PFSK-1 (cell line): ENCODE measurements at regions not wholly inside any gene's neighbourhood (a gene's known extent, or its start where the extent isn't known, plus 50 kb on each side); places are given as distances from the start of the nearest gene placed in this dataset.
A peak's percentile ranks its signal among the peaks of the same experiment; 100 is the strongest.

Experiments used
- FOXP2 ChIP-seq: optimal IDR thresholded peaks from 2 replicates; pipeline ENCODE3; 2011; ENCODE audit warnings: borderline replicate concordance, control low read depth, inconsistent platforms; ENCODE audit not compliant: insufficient read depth; ENCODE audit errors: extremely low read length, extremely low read depth
- POLR2AphosphoS5 ChIP-seq: IDR thresholded peaks from 2 replicates; pipeline ENCODE4 v1.6.1; 2012; ENCODE audit warnings: low read depth, mild to moderate bottlenecking, control low read depth, low read length, moderate library complexity
- REST ChIP-seq, 2 experiments: IDR thresholded peaks; 2 replicates each; pipeline versions ENCODE4 v1.6.1 to v1.8.0; 2011 to 2012; ENCODE audit warnings: low read depth in 2 of 2, low read length in 2 of 2, control low read depth in 1 of 2, inconsistent platforms in 1 of 2, mild to moderate bottlenecking in 1 of 2, moderate library complexity in 1 of 2; ENCODE audit not compliant: insufficient read depth in 1 of 2
- SIN3A ChIP-seq: IDR thresholded peaks from 2 replicates; pipeline ENCODE4 v1.6.1; 2012; ENCODE audit warnings: mild to moderate bottlenecking, low read length, moderate library complexity, borderline replicate concordance; ENCODE audit not compliant: insufficient read depth
- TAF1 ChIP-seq: IDR thresholded peaks from 2 replicates; pipeline ENCODE4 v1.6.1; 2012; ENCODE audit warnings: low read length, control low read depth, borderline replicate concordance; ENCODE audit not compliant: insufficient read depth

- TF ChIP-seq SIN3A (peak; percentile 40; the same call in 1 of the 2 replicates), POLR2AphosphoS5 (0 out of 2 replicates have a peak, but pooled peaks have one; percentile 19), REST (IDR thresholded peaks at IDR 0.05; ENCODE audit: insufficient read depth in 1 of 2, low read depth in 2 of 2, low read length in 2 of 2) (no peak), TAF1 (no peak), FOXP2 (no peak)
Measured at GRCh38 chr5:28523888-28524635, 1485.7 kb upstream of the CDH9 start.

- TF ChIP-seq FOXP2: no peak
- TF ChIP-seq REST (IDR thresholded peaks at IDR 0.05; ENCODE audit: insufficient read depth in 1 of 2, low read depth in 2 of 2, low read length in 2 of 2): no peak
- TF ChIP-seq POLR2AphosphoS5: no peak
- TF ChIP-seq SIN3A: no peak
- no peak for TF ChIP-seq TAF1
Measured at GRCh38 chr5:28523416-28523815, 1485.0 kb upstream of the CDH9 start.

GRCh38 chr5:28517691-28518090 is 1479.3 kb upstream of the CDH9 start:
- TF ChIP-seq REST (IDR thresholded peaks at IDR 0.05; ENCODE audit: insufficient read depth in 1 of 2, low read depth in 2 of 2, low read length in 2 of 2) (no peak), POLR2AphosphoS5 (no peak), SIN3A (no peak), FOXP2 (no peak), TAF1 (no peak)

GRCh38 chr5:28516722-28517121 is 1478.3 kb upstream of the CDH9 start:
- TF ChIP-seq POLR2AphosphoS5 (no peak), REST (IDR thresholded peaks at IDR 0.05; ENCODE audit: insufficient read depth in 1 of 2, low read depth in 2 of 2, low read length in 2 of 2) (no peak), TAF1 (no peak), SIN3A (no peak), FOXP2 (no peak)

GRCh38 chr5:28512648-28513047 is 1474.3 kb upstream of the CDH9 start:
- TF ChIP-seq SIN3A (no peak), FOXP2 (no peak), REST (IDR thresholded peaks at IDR 0.05; ENCODE audit: insufficient read depth in 1 of 2, low read depth in 2 of 2, low read length in 2 of 2) (no peak), TAF1 (no peak), POLR2AphosphoS5 (no peak)
